Glutamatergic neuron (in vitro differentiated cells): ENCODE measurements at regions not wholly inside any gene's neighbourhood (a gene's known extent, or its start where the extent isn't known, plus 50 kb on each side); places are given as distances from the start of the nearest gene placed in this dataset.

Source experiments
- DNase-seq: peaks from one replicate; pipeline ENCODE4 v3.0.0; 2022
- H3K27ac Mint-ChIP-seq: one replicate; pipeline ENCODE4 v1.8.0; 2020; ENCODE audit warnings: mild to moderate bottlenecking, mixed read lengths, inconsistent platforms; ENCODE audit not compliant: unreplicated experiment
- H3K27me3 Mint-ChIP-seq: one replicate; pipeline ENCODE4 v1.8.0; 2020; ENCODE audit warnings: mild to moderate bottlenecking, moderate library complexity, mixed read lengths, inconsistent platforms; ENCODE audit not compliant: unreplicated experiment
- H3K36me3 Mint-ChIP-seq: one replicate; pipeline ENCODE4 v1.8.0; 2020; ENCODE audit warnings: mild to moderate bottlenecking, mixed read lengths, inconsistent platforms; ENCODE audit not compliant: unreplicated experiment
- H3K4me1 Mint-ChIP-seq: one replicate; pipeline ENCODE4 v1.8.0; 2020; ENCODE audit warnings: mild to moderate bottlenecking, low read depth, mixed read lengths, inconsistent platforms; ENCODE audit not compliant: unreplicated experiment
- H3K4me3 Mint-ChIP-seq: one replicate; pipeline ENCODE4 v1.8.0; 2020; ENCODE audit warnings: mild to moderate bottlenecking, mixed read lengths, inconsistent platforms; ENCODE audit not compliant: unreplicated experiment
- H3K9me3 Mint-ChIP-seq: one replicate; pipeline ENCODE4 v1.8.0; 2020; ENCODE audit warnings: mild to moderate bottlenecking, moderate library complexity, mixed read lengths, inconsistent platforms; ENCODE audit not compliant: unreplicated experiment
- CTCF ChIP-seq: fragments of 200-600 bp; sonication (generic); IDR thresholded peaks from one replicate; pipeline ENCODE4 v1.5.0; 2021; ENCODE audit not compliant: partially characterized antibody, unreplicated experiment

- Mint-ChIP-seq H3K27me3 (no peaks in the 10 kb centered on the region), H3K4me1 (no peaks in the 10 kb centered on the region), H3K36me3 (no peaks in the 10 kb centered on the region), H3K9me3 (no peaks in the 10 kb centered on the region), H3K4me3 (no peak overlapping the region), H3K27ac (no peak overlapping the region)
- DNase-seq: no peak
- TF ChIP-seq CTCF: no peak
These were observed 81.8 kb upstream of the CNKSR3 start for GRCh38 chr6:154592199-154592860.

GRCh38 chr6:154593122-154593521, 82.6 kb upstream of the CNKSR3 start:
- DNase-seq: no peak
- no peaks in the 10 kb centered on the region for H3K27me3 Mint-ChIP-seq
- H3K4me3 Mint-ChIP-seq: no peak overlapping the region
- H3K4me1 Mint-ChIP-seq: peaks cover 2% of the 10 kb centered on the region
- H3K27ac Mint-ChIP-seq: no peak overlapping the region
- no peak for TF ChIP-seq CTCF
- H3K36me3 Mint-ChIP-seq: no peaks in the 10 kb centered on the region
- no peaks in the 10 kb centered on the region for H3K9me3 Mint-ChIP-seq

DNA sequence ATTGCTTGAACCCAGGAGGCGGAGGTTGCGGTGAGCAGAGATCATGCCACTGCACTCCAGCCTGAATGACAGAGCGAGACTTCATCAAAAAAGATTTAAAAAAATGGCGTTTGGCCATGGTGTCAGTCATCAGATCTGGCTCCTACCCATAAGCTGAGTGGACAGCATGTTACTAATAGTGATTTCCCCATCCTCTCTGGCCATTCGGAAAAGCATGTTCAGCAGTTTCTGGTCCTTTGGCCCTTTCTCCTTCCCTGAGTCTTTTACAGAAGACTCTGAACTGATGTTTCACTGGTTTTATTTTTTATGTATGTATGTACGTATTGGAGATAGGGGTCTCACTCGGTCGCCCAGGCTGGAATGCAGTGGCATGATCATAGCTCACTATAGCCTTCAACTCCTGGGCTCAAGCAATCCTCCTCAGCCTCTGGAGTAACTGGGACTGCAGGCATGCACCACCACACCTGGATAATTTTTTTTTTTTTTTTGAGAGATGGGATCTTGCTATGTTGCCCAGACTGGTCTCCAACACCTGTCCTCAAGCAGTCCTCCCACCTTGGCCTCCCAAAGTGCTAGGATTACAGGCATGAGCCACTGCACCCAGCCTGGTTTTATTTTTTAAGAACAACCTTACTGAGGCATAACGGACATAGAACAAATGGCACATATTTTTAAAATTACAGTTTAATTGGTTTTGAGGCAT, 84.2 kb upstream of the CNKSR3 start:
- no peak for DNase-seq
- no peaks in the 10 kb centered on the region for H3K27me3 Mint-ChIP-seq
- peaks cover 5% of the 10 kb centered on the region for H3K9me3 Mint-ChIP-seq
- no peak overlapping the region for H3K4me3 Mint-ChIP-seq
- H3K4me1 Mint-ChIP-seq: peaks cover 5% of the 10 kb centered on the region
- no peaks in the 10 kb centered on the region for H3K36me3 Mint-ChIP-seq
- TF ChIP-seq CTCF: no peak
- no peak overlapping the region for H3K27ac Mint-ChIP-seq

DNA sequence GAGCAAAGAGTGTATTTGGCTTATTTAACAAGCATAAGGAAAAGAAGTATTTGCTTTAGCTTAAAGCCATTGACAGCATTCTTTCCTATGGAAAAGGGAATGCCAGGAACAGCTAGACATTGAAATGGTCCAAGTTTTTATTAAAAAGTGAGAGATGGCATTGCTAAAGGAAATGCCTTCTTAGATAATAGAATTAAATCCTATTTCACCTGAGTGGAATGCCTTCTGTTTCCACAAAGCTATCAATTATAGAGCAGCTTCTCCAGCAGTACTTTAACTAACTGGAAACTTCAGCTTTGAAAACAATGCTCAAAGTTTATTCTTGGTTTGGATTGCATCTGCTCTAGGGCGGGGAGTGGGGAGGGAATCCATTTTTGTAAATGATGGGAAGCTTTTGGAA, 85.1 kb upstream of the CNKSR3 start:
- DNase-seq: no peak
- H3K27me3 Mint-ChIP-seq: no peaks in the 10 kb centered on the region
- H3K36me3 Mint-ChIP-seq: no peaks in the 10 kb centered on the region
- H3K4me1 Mint-ChIP-seq: peaks cover 5% of the 10 kb centered on the region
- peaks cover 7% of the 10 kb centered on the region for H3K9me3 Mint-ChIP-seq
- H3K27ac Mint-ChIP-seq: no peak overlapping the region
- TF ChIP-seq CTCF: no peak
- no peak overlapping the region for H3K4me3 Mint-ChIP-seq

DNA sequence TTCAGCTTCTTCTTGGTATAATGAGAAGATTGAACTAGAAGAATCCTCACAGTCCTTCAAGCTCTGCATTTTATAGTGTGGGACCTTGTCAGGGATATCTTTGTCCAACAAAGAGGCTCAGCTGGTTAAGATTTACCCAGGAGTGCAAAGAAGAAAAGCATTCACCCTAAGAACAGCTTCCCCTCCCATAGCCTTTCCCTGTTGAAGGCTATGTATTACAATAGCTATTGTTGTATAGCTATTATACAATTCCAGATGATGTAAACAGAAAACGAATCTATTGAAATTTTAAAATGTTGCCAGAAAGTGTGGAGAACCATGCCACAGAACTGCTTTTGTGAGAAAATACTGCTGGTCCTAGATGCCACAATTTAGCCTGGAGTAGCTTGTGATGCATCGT, 85.5 kb upstream of the CNKSR3 start:
- Mint-ChIP-seq H3K36me3 (no peaks in the 10 kb centered on the region), H3K4me1 (peaks cover 5% of the 10 kb centered on the region), H3K27me3 (no peaks in the 10 kb centered on the region), H3K27ac (no peak overlapping the region), H3K4me3 (no peak overlapping the region), H3K9me3 (peaks cover 7% of the 10 kb centered on the region)
- DNase-seq: no peak
- TF ChIP-seq CTCF: no peak
